ENCODE measurements at regions not wholly inside any gene's neighbourhood (a gene's known extent, or its start where the extent isn't known, plus 50 kb on each side); places are given as distances from the start of the nearest gene placed in this dataset.
"Not testable (repeated sequence)": the region's sequence is repeated elsewhere in the genome, so short reads cannot be mapped to it uniquely, and the experiment has no call there.

DNA sequence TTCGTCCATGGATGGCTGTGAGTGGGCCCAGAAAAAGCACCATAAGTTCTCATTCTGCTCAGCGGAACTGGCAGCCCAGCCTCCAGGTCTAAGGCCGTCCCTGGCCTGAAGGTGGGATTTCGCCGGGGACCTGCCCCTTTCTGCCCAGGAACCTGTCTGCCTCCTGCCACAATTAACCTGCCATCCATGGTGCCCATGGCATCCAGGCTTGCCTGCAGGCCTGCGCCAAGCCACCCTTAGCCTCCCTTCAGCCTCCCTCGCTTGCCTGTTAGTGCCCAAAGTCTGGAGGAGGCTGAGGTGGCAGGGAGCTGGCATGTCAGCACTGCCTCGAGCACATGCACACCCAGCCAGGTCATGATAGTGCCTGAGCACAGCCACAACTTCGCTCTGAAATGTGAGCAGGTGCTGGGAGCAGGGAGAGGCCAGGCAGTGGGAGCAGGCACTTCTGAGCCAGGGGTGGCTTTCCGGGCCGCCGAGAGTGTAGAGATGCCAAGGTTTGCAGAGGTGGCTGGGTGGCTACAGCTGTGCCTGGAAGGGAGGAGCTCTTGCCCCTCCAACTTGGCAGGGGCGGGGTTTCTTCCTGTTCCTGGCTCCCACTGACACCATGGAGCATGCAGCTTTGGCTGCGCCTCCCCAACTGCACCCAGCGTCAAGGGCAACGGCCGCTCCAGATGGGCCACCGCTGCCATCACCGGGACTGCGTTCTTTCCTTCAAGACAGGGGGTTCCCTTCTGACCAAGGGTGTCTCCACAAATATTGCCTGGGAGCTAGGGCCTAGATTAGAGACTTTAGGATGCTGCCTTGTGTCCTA, 648.9 kb upstream of the VRK2 start:
- H3K9me3 Mint-ChIP-seq: peaks cover 14 to 53% (median 20%) of the 10 kb centered on the region in 9 donors
- POLR2A ChIA-PET: no interaction called here
- ATAC-seq (no peak), DNase-seq (no peak)
- peaks cover 0 to 6% (median 0%) of the 10 kb centered on the region in 3 donors for H3K36me3 Mint-ChIP-seq
- H3K4me1 Mint-ChIP-seq: no peaks in the 10 kb centered on the region
- H3K4me3 Mint-ChIP-seq: no peak overlapping the region
- H3K27me3 Mint-ChIP-seq: no peaks in the 10 kb centered on the region
- H3K27ac Mint-ChIP-seq: no peak overlapping the region

DNA sequence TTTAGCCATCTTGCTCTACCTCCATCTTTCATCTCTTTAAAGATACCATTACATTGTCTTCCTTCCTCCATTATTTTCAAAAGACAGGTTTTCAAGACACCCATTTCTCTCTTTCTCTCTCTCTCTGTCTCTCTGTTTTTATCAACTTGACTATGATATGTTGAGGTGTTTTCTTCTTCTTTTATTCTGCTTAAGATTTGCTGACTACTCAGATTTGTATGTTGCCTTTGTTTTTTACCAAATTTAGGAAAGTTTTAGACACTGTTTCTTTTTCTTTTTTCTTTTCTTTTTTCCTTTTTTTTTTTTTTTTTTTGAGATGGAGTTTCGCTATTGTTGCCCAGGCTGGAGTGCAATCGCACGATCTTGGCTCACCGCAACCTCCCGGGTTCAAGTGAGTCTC, 647.5 kb upstream of the VRK2 start:
- H3K27me3 Mint-ChIP-seq: no peaks in the 10 kb centered on the region
- no peaks in the 10 kb centered on the region for H3K4me1 Mint-ChIP-seq
- no peak overlapping the region for H3K27ac Mint-ChIP-seq

DNA sequence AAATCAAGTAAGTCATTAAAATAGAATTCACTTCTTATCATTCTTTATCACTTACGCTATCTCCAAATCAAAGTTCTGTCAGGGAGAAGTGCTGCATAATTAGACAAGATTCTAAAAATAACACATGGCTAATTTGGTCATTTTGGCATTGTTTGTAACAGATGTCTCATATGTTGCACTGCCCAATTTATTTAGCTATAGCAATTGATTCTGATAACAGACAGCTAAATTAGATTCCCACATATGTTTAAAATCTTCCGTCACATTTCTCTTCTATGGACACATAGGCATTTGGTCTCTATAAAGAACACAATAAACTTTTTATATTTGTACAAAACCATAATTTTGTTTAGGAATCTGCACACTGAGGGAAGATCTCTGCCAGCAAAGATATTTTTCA, 644.5 kb upstream of the VRK2 start:
- Mint-ChIP-seq H3K4me3 (no peak overlapping the region), H3K36me3 (peaks cover 0 to 6% (median 0%) of the 10 kb centered on the region in 3 donors), H3K27ac (no peak overlapping the region), H3K9me3 (peaks cover 8 to 26% (median 15%) of the 10 kb centered on the region in 9 donors), H3K27me3 (no peaks in the 10 kb centered on the region), H3K4me1 (no peaks in the 10 kb centered on the region)
- DNase-seq: no peak
- POLR2A ChIA-PET: no interaction called here
- ATAC-seq: no peak

More for the DNA sequence above, 647.5 kb upstream of the VRK2 start:
- POLR2A ChIA-PET: no interaction called here
- DNase-seq (no peak), ATAC-seq (no peak)
- peaks cover 0 to 6% (median 0%) of the 10 kb centered on the region in 3 donors for H3K36me3 Mint-ChIP-seq
- no peak overlapping the region for H3K4me3 Mint-ChIP-seq
- H3K9me3 Mint-ChIP-seq: peaks cover 14 to 53% (median 20%) of the 10 kb centered on the region in 9 donors

DNA sequence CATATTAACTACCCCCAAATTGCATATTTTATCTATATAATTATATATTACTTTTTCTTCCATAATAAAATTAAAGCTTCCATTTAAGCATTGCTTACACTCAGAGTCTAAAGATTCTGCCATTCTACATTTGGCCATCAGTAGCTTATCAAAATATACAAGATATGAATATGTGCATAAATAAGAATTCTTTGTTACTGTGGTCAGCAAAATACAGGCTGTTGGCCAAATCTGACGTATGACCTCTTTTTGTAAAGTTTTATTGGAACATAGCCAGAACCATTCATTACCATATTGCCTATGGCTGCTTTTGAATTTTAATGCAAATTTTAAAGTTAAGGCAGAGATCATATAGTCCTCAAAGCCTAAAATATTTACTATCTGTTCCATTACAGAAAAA, 643.9 kb upstream of the VRK2 start:
- POLR2A ChIA-PET: no interaction called here
- Mint-ChIP-seq H3K9me3 (peaks cover 5 to 22% (median 15%) of the 10 kb centered on the region in 9 donors), H3K27ac (no peak overlapping the region), H3K36me3 (peaks cover 0 to 6% (median 0%) of the 10 kb centered on the region in 3 donors), H3K4me3 (no peak overlapping the region), H3K27me3 (no peaks in the 10 kb centered on the region), H3K4me1 (no peaks in the 10 kb centered on the region)
- ATAC-seq: no peak
- no peak for DNase-seq

DNA sequence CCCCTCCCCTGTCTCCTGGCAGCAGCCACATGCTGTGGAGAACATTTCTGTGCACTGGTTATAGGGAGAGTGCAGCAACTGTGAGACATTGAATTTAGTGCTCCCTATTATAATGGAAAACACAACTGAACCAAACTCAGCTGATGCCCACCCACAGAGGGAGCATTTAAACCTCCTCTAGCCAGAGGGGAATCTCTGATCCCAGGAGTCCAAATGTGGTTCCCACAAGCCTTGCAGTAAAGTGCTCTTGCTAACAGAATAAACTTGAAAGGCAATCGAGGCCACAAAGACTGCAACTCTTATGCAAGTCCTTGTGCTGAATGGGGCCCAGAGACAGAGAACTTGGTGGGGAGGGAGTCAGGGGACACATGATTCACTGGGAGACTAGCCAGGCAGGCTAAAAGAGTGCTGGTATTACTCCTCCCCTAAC, 638.8 kb upstream of the VRK2 start:
- no peaks in the 10 kb centered on the region for H3K27me3 Mint-ChIP-seq
- peaks cover 14 to 32% (median 26%) of the 10 kb centered on the region in 9 donors for H3K9me3 Mint-ChIP-seq
- POLR2A ChIA-PET: no interaction called here
- H3K4me3 Mint-ChIP-seq: no peak overlapping the region
- peaks cover 0 to 12% (median 4%) of the 10 kb centered on the region in 3 donors for H3K36me3 Mint-ChIP-seq
- no peak overlapping the region for H3K27ac Mint-ChIP-seq
- no peaks in the 10 kb centered on the region for H3K4me1 Mint-ChIP-seq
- ATAC-seq (no peak), DNase-seq (no peak)

DNA sequence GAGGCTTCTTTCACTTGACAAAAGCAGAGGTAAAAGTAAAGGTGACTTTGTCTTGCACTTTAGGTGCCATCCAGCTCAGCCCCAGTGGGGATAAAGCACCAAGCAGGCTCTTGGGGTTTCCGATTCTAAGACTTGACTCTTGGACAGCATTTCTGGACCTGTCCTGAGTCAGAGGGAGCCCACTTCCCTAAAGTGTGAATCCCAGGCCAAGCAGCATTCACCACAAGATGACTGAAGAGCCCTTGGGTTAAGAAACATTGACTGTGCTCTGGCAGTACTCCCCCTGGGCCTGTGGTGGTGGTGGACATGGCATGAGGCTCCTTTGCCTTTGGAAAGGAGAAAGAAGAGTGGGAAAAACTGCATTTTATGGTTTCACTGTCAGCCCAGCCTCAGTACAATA, 638.0 kb upstream of the VRK2 start:
- Mint-ChIP-seq H3K4me1 (no peaks in the 10 kb centered on the region), H3K27ac (no peak overlapping the region), H3K27me3 (no peaks in the 10 kb centered on the region), H3K4me3 (no peak overlapping the region), H3K36me3 (peaks cover 0 to 12% (median 4%) of the 10 kb centered on the region in 3 donors), H3K9me3 (peaks cover 15 to 39% (median 28%) of the 10 kb centered on the region in 9 donors)
- POLR2A ChIA-PET: no interaction called here
- DNase-seq: no peak
- ATAC-seq: no peak

DNA sequence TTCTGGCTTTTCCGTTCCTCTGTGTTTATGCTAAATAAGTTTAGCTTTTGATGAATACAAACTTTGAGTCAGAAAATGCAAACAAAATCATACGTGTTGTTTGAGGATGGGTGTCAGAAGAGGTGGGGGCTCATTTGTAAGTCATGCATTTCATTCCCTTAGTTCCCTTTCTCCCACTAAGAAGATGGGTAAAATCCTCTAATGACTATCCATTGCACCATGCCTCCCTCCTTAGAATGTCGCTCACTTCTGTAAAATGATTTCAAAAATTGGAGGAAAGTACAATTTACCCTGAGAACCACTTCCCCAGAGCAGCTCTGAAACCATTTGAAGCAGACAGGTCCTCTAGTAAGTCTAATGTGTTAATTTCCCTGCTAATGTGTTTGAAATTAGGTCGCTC, 629.6 kb upstream of the VRK2 start:
- Mint-ChIP-seq H3K4me3 (no peak overlapping the region), H3K4me1 (no peaks in the 10 kb centered on the region), H3K36me3 (peaks cover 0 to 6% (median 0%) of the 10 kb centered on the region in 3 donors), H3K9me3 (peaks cover 19 to 39% (median 29%) of the 10 kb centered on the region in 9 donors), H3K27ac (no peak overlapping the region), H3K27me3 (no peaks in the 10 kb centered on the region)
- no peak for DNase-seq
- POLR2A ChIA-PET: no interaction called here
- no peak for ATAC-seq

DNA sequence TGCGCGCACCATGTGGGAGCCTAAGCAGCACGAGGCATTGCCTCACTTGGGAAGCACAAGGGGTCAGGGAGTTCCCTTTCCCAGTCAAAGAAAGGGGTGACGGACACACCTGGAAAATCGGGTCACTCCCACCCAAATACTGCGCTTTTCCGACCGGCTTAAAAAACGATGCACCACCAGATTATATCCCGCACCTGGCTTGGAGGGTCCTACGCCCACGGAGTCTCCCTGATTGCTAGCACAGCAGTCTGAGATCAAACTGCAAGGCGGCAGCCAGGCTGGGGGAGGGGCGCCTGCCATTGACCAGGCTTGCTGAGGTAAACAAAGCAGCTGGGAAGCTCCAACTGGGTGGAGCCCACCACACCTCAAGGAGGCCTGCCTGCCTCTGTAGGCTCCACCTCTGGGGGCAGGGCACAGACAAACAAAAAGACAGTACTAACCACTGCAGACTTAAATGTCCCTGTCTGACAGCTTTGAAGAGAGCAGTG, 627.7 kb upstream of the VRK2 start:
- POLR2A ChIA-PET, H3K36me3 Mint-ChIP-seq, H3K4me3 Mint-ChIP-seq, DNase-seq, ATAC-seq, H3K27ac Mint-ChIP-seq, H3K4me1 Mint-ChIP-seq, H3K27me3 Mint-ChIP-seq: not testable (repeated sequence)
- H3K9me3 Mint-ChIP-seq: peaks cover 10 to 26% (median 17%) of the 10 kb centered on the region in 9 donors

DNA sequence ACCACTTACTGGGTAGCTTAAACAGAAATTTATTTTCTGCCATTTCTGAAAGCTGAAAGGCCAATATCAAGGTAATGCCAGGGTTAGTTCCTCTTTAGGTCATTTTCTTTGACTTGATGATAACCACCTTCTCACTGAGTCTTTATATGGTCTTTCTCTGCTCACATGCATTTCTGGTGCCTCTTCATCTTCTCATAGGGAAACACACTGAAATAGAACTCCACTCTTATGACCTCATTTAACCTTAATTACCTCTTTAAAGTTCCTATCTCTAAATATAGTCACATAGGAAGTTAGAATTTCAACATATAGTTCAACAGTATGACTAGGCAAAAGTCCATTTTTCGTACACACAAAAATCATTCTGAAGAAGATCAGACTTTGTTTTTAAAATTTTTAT, 616.8 kb upstream of the VRK2 start:
- ATAC-seq (no peak), DNase-seq (no peak)
- Mint-ChIP-seq H3K4me3 (no peak overlapping the region), H3K36me3 (no peaks in the 10 kb centered on the region), H3K27ac (no peak overlapping the region), H3K4me1 (no peaks in the 10 kb centered on the region), H3K9me3 (peaks cover 0 to 11% (median 3%) of the 10 kb centered on the region in 9 donors), H3K27me3 (no peaks in the 10 kb centered on the region)
- POLR2A ChIA-PET: no interaction called here

DNA sequence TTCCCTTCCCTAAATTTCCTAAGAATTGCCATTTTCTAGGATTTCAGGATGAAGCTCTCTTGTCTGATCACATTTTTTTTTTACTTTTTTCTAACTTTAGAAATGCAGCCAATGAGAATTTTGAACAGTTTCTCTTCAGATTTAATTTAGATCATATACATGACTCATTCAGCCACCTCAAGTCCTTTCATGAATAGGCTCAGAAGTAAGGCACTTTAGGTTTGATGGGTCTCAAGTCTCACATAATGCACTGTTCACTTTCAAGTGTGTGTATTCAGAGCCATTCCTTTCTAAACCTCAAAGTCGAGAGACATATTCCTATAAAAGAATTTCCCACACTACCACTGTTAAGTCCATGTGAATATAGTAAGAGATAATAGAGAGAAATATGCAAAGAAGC, 614.1 kb upstream of the VRK2 start:
- Mint-ChIP-seq H3K9me3 (peaks cover 0 to 10% (median under 1%) of the 10 kb centered on the region in 9 donors), H3K27me3 (no peaks in the 10 kb centered on the region), H3K36me3 (no peaks in the 10 kb centered on the region), H3K4me1 (no peaks in the 10 kb centered on the region), H3K4me3 (no peak overlapping the region), H3K27ac (no peak overlapping the region)
- POLR2A ChIA-PET: no interaction called here
- DNase-seq (no peak), ATAC-seq (no peak)

DNA sequence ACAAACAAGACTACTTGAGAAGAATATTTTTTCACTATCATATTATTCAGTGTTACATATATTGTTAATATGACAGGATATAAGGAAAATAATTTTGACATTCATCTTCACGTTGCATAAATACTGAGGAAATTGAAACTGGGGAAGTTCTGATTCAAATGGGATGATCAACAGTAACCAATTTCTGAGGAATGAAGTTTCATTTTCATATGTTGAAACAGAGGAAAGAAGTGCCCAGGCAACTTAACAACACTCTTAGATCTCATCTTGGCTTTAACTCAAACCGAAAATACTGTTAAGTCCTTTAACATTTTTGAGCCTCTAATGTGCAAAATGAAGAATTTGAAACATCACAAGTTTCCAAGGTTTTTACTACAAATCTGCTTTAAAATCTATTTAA, 612.2 kb upstream of the VRK2 start:
- Mint-ChIP-seq H3K4me3 (no peak overlapping the region), H3K27me3 (no peaks in the 10 kb centered on the region), H3K9me3 (peaks cover 0 to 10% (median 0%) of the 10 kb centered on the region in 9 donors), H3K36me3 (no peaks in the 10 kb centered on the region), H3K4me1 (no peaks in the 10 kb centered on the region), H3K27ac (no peak overlapping the region)
- POLR2A ChIA-PET: no interaction called here
- no peak for DNase-seq
- no peak for ATAC-seq

DNA sequence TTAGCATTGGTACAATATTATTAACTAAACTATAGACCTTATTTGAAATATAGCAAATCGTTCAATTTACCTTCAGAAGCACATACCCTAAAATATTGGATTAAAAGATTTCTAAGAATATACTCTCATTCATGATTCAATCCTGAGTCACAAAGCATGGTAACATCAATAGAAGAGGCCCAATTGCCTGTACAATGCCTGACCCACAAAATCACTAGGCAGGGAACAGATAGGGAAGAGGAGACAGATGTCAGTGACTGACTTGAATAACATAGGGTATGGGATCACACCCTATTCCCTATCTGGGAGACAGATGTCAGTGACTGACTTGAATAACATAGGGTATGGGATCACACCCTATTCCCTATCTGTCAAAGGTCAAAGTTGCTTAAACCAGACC, 611.6 kb upstream of the VRK2 start:
- Mint-ChIP-seq H3K9me3 (peaks cover 0 to 10% (median 0%) of the 10 kb centered on the region in 9 donors), H3K27me3 (no peaks in the 10 kb centered on the region), H3K4me3 (no peak overlapping the region), H3K4me1 (no peaks in the 10 kb centered on the region), H3K27ac (no peak overlapping the region), H3K36me3 (no peaks in the 10 kb centered on the region)
- no peak for DNase-seq
- POLR2A ChIA-PET: no interaction called here
- no peak for ATAC-seq

DNA sequence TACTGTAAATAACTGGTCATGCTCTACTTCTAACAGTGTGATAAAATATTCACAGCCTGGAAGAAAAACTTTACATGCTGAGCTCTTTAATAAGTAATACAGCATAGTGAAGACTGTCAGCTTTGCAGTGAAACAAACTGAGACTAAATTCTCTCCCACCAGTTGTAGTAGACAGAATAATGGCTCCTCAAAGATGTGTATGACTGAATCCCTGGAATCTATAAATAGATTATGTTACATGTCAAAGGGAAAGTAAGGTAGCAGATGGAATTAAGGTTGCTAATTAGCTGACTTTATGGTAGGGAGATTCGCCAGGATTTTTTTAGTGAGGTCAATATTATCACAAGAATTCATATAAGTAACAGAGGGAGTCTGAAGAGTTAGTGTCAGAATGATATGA, 609.5 kb upstream of the VRK2 start:
- ATAC-seq (no peak), DNase-seq (no peak)
- H3K9me3 Mint-ChIP-seq: peaks cover 0 to 9% (median 0%) of the 10 kb centered on the region in 9 donors
- H3K4me1 Mint-ChIP-seq: no peaks in the 10 kb centered on the region
- peaks cover 0 to 1% (median 0%) of the 10 kb centered on the region in 3 donors for H3K36me3 Mint-ChIP-seq
- no peaks in the 10 kb centered on the region for H3K27me3 Mint-ChIP-seq
- no peak overlapping the region for H3K27ac Mint-ChIP-seq
- POLR2A ChIA-PET: no interaction called here
- H3K4me3 Mint-ChIP-seq: no peak overlapping the region

DNA sequence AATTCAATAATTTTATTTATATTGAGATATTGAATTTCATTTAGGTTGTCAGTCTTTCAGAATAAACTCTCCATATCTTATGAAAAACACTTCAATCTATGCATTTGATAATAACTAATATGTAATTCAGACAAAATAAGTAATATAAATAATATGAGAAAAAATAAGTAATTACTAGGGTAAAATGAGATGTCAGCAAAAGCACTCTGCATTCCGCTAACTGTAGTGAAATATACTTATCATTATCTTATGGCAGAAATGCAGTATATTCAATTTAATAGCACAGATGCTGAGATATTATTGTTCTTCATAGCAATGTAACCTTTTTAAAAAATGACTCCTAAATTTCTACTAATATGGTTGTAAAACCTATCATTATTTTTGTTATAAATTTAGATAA, 606.2 kb upstream of the VRK2 start:
- peaks cover 0 to 3% (median 3%) of the 10 kb centered on the region in 3 donors for H3K36me3 Mint-ChIP-seq
- no peaks in the 10 kb centered on the region for H3K27me3 Mint-ChIP-seq
- no peak for DNase-seq
- peaks cover 0 to 5% (median 2%) of the 10 kb centered on the region in 9 donors for H3K9me3 Mint-ChIP-seq
- H3K4me3 Mint-ChIP-seq: no peak overlapping the region
- POLR2A ChIA-PET: no interaction called here
- no peaks in the 10 kb centered on the region for H3K4me1 Mint-ChIP-seq
- no peak for ATAC-seq
- no peak overlapping the region for H3K27ac Mint-ChIP-seq
